AG09309 (cell line): ENCODE measurements at regions not wholly inside any gene's neighbourhood (a gene's known extent, or its start where the extent isn't known, plus 50 kb on each side); places are given as distances from the start of the nearest gene placed in this dataset.
A peak's percentile ranks its signal among the peaks of the same experiment; 100 is the strongest.

Experiments
- DNase-seq: peaks from one replicate; pipeline ENCODE4 v3.0.0-alpha.2; 2010; ENCODE audit warnings: low read depth
- H3K4me3 ChIP-seq: 2 replicates; pipeline ENCODE4 v1.5.1; 2011; ENCODE audit warnings: mild to moderate bottlenecking, low read depth, low read length, moderate library complexity; ENCODE audit not compliant: control insufficient read depth
- CTCF ChIP-seq: IDR thresholded peaks from 2 replicates; pipeline ENCODE4 v1.5.1; 2011; ENCODE audit warnings: mild to moderate bottlenecking, low read depth, low read length, inconsistent platforms; ENCODE audit not compliant: insufficient read depth, control insufficient read depth; ENCODE audit errors: missing control alignments

- DNase-seq = no peak
- no peak overlapping the region for H3K4me3 ChIP-seq
Observed at GRCh38 chr15:46300716-46301115, 665.9 kb downstream of the SQOR start.

DNA sequence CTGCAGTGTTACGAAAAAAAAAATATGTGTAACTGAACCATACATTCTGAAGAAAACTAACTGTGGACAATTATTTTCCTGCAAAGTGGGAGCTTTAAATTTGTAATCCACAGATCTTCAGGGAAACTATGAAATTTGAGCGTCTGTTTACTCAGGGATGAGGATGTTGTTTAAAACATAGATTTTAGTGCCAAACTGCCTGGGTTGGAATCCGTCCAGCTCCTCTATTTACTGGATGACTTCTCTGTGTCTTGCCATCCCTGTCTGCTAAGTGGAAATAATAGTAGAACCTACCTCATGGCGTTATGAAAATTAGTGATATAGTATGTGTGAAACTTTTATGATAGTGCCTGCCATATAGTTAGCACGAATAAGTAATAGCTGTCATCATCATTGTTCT is 666.5 kb downstream of the SQOR start:
- no peak for DNase-seq
- no peak overlapping the region for H3K4me3 ChIP-seq
- TF ChIP-seq CTCF = no peak

More at GRCh38 chr15:46300716-46301115, 665.9 kb downstream of the SQOR start:
- no peak for TF ChIP-seq CTCF

DNA sequence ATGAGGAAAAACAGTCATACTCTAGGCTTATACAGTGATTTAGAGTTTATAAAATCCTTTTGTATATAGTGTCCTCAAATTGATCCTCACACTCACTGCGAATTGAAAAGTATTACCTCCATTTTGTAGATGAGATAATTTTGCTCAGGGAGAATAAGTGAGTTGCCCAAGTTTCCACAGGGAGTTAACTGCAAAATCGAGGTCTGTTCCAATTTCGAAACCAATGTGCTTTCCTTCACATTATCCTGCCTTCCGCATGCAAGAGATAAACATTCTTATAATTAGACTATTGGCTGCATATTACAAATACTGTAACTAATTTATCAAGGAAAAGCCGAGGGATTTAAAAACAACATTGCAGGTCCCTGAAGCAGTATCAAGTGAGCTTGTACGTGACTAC is 667.0 kb downstream of the SQOR start:
- TF ChIP-seq CTCF = no peak
- no peak overlapping the region for H3K4me3 ChIP-seq
- DNase-seq = no peak

- no peak for DNase-seq
- TF ChIP-seq CTCF = peak; percentile 23
Observed at GRCh38 chr15:46304321-46304720, 669.5 kb downstream of the SQOR start.

DNA sequence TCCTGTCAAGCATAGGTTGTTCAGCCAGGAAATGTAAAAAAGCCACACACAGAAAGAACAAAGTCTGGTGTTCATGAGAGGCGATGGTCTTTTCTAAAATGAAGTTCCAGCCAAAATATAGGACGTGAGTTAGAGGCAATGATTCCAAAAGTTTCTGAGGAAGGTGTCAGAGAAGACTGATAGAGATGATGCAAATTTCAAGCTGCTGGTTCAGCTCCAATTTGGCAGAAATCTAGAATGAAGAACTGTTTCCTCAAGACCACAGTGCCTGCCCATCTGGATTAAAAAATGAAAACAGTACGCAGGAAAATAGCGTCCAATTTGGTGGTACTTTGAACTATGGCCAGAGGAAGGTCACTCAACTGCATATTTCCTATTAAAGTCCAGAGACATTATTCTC is 672.9 kb downstream of the SQOR start:
- H3K4me3 ChIP-seq = no peak overlapping the region
- DNase-seq = no peak
- no peak for TF ChIP-seq CTCF

More at GRCh38 chr15:46304321-46304720, 669.5 kb downstream of the SQOR start:
- H3K4me3 ChIP-seq = no peak overlapping the region

GRCh38 chr15:46309914-46310313 is 675.1 kb downstream of the SQOR start:
- H3K4me3 ChIP-seq = no peak overlapping the region
- DNase-seq = no peak
- TF ChIP-seq CTCF = no peak

GRCh38 chr15:46312133-46312740 is 677.4 kb downstream of the SQOR start:
- no peak for DNase-seq
- peak; percentile 86 for TF ChIP-seq CTCF
- H3K4me3 ChIP-seq = no peak overlapping the region
